GM12873 (cell line): ENCODE measurements at regions not wholly inside any gene's neighbourhood (a gene's known extent, or its start where the extent isn't known, plus 50 kb on each side); places are given as distances from the start of the nearest gene placed in this dataset.

ENCODE experiments used
- CTCF ChIP-seq: IDR thresholded peaks from 2 replicates; pipeline ENCODE4 v1.5.1; 2012; ENCODE audit warnings: low read depth, mild to moderate bottlenecking, moderate library complexity, low read length, control low read depth; ENCODE audit not compliant: insufficient read depth; ENCODE audit errors: missing control alignments

- TF ChIP-seq CTCF: no peak
Observed at GRCh38 chr4:36675436-36675835, 394.0 kb downstream of the DTHD1 start.

DNA sequence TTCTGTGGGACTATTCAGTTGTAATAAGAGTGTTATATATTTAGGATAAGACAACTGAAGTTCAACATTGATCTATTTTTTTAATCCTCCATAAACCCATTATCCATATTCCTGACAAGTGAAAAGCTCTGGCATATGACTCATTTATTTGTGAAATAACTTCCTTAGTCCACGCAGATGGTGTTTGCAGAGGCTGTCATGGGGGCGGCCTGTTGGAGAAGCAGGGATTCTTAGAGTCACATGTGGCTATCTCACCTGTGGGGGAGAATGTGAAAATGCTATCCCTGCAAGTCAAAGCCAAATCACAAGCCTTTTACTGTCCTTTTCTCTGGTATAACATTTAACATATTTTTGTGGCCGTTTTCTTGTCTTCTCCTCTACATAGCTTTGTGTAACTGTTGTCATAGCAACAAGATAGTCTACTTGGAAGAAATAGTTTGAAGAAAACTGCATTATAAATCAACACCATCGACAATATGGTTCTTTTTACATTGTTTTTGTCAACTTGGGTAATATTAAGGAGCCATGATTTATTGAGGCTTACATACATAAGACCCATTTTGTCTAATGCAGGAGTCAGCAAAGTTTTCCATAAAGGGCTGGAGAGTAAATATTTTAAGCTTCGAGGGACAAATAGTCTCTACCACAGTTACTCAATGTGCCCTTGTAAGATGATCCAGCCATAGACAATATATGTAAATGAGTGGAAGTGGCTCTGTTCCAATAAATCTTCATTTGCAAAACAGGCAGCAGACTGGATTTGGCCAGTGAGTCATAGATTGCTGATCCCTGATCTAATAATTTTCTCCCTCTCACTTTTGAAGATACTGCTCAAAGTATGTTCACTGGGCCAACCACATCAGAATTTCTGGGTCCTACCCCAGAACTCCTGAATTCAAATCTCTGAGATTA lies 395.0 kb downstream of the DTHD1 start:
- TF ChIP-seq CTCF: no peak

GRCh38 chr4:36677112-36677511 lies 395.7 kb downstream of the DTHD1 start:
- no peak for TF ChIP-seq CTCF

GRCh38 chr4:36677874-36678273 lies 396.5 kb downstream of the DTHD1 start:
- TF ChIP-seq CTCF: no peak

DNA sequence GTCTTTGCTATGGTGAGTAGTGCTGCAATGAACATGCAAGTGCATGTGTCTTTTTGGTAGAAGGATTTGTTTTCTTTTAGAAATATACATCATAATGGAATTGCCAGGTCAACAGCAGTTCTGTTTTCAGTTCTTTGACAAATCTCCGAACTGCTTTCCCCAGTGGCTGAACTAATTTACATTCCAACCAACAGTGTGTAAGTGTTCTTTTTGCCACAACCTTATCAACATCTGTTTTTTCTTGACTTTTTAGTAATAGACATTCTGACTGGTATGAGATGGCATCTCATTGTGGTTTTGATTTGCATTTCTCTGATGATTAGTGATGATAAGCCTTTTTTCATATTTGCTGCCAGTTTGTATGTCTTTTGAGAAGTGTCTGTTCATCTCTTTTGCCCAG lies 406.3 kb downstream of the DTHD1 start:
- TF ChIP-seq CTCF: no peak

DNA sequence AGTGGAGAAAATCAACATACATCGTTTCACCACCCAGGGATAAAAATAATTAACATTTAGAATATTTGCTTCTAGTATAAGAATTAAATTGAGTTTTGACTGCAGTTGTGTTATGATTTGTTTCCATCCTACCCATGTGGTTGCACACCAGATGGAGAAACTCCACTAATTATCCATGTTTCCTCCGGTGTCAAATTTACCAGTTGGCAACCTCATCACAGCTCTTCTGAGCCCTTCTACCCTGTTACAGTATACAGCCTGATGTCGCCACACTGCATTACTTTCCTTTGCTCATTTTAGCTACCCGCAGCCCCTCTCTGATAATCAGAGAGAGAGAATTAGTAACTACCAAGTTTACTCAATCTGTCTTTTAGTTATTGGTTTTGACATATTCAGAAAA lies 411.2 kb downstream of the DTHD1 start:
- no peak for TF ChIP-seq CTCF

GRCh38 chr4:36702245-36702644 lies 420.8 kb downstream of the DTHD1 start:
- no peak for TF ChIP-seq CTCF
